Astrocyte of the cerebellum (primary cell): ENCODE measurements at regions not wholly inside any gene's neighbourhood (a gene's known extent, or its start where the extent isn't known, plus 50 kb on each side); places are given as distances from the start of the nearest gene placed in this dataset.

Experiments used
- DNase-seq: peaks from one replicate; pipeline ENCODE4 v3.0.0-alpha.2; 2011; ENCODE audit warnings: low read depth
- H3K4me3 ChIP-seq: 2 replicates; pipeline ENCODE4 v1.5.1; 2011; ENCODE audit warnings: mild to moderate bottlenecking, low read depth, low read length, moderate library complexity
- in situ Hi-C: cut with HindIII; loops from 2 replicates; pipeline ENCODE4 v1.10.0; 2017; ENCODE audit warnings: low sequenced_read_pairs
- TF ChIP-seq, protein P1 (sequence below): IDR thresholded peaks from 2 replicates; pipeline ENCODE4 v1.5.1; 2012; ENCODE audit warnings: low read length, low read depth, moderate library complexity, mild to moderate bottlenecking; ENCODE audit errors: missing control alignments

- DNase-seq, result no peak
- TF ChIP-seq, protein P1, sequence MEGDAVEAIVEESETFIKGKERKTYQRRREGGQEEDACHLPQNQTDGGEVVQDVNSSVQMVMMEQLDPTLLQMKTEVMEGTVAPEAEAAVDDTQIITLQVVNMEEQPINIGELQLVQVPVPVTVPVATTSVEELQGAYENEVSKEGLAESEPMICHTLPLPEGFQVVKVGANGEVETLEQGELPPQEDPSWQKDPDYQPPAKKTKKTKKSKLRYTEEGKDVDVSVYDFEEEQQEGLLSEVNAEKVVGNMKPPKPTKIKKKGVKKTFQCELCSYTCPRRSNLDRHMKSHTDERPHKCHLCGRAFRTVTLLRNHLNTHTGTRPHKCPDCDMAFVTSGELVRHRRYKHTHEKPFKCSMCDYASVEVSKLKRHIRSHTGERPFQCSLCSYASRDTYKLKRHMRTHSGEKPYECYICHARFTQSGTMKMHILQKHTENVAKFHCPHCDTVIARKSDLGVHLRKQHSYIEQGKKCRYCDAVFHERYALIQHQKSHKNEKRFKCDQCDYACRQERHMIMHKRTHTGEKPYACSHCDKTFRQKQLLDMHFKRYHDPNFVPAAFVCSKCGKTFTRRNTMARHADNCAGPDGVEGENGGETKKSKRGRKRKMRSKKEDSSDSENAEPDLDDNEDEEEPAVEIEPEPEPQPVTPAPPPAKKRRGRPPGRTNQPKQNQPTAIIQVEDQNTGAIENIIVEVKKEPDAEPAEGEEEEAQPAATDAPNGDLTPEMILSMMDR, result no peak
- H3K4me3 ChIP-seq, result no peak overlapping the region
- in situ Hi-C loops, result no loop called here
These were observed 356.4 kb upstream of the SLC39A10 start for GRCh38 chr2:195300631-195301030.

- H3K4me3 ChIP-seq, result no peak overlapping the region
- TF ChIP-seq, protein P1, result no peak
- DNase-seq, result no peak
- in situ Hi-C loops, result no loop called here
These were observed 357.4 kb upstream of the SLC39A10 start for GRCh38 chr2:195299600-195299999.

- TF ChIP-seq, protein P1, result no peak
- no peak for DNase-seq
- in situ Hi-C loops, result no loop called here
- H3K4me3 ChIP-seq, result no peak overlapping the region
These were observed 360.5 kb upstream of the SLC39A10 start for GRCh38 chr2:195296490-195296889.

DNA sequence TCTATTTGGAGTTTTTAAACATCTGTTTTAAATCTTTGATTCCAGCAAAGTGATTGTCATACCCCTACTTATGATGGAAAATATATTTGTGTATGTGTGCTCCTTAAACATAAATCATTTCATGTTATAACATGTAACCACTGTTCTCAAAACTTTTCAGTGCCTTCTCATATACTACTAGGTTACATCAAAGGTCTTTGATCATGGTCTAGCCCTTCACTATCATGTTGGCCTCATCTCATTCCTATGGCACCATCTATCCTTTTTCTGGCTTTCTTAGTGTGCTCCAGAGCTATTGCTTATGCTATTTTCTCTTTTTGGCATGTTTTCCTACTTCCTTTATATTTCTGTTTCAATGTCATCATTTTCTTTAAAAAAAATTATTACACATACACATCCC lies 367.9 kb upstream of the SLC39A10 start:
- TF ChIP-seq, protein P1, result no peak
- DNase-seq, result no peak
- in situ Hi-C loops, result no loop called here
- H3K4me3 ChIP-seq, result no peak overlapping the region

- TF ChIP-seq, protein P1, result no peak
These were observed 377.1 kb upstream of the SLC39A10 start for GRCh38 chr2:195279840-195280427.

GRCh38 chr2:195270466-195271039 lies 386.5 kb upstream of the SLC39A10 start:
- H3K4me3 ChIP-seq, result no peak overlapping the region
- DNase-seq, result no peak
- TF ChIP-seq, protein P1, result no peak
- in situ Hi-C loops, result no loop called here

More at GRCh38 chr2:195279840-195280427, 377.1 kb upstream of the SLC39A10 start:
- H3K4me3 ChIP-seq, result no peak overlapping the region
- in situ Hi-C loops, result no loop called here
- DNase-seq, result no peak

GRCh38 chr2:195269220-195269619 lies 387.8 kb upstream of the SLC39A10 start:
- in situ Hi-C loops, result no loop called here
- H3K4me3 ChIP-seq, result no peak overlapping the region
- DNase-seq, result no peak
- TF ChIP-seq, protein P1, result no peak
